Cerebellar cortex (tissue), 1 donor: ENCODE measurements at regions not wholly inside any gene's neighbourhood (a gene's known extent, or its start where the extent isn't known, plus 50 kb on each side); places are given as distances from the start of the nearest gene placed in this dataset.

Source experiments
- DNase-seq: peaks from one replicate; pipeline ENCODE4 v3.0.0-alpha.2; 2015; ENCODE audit warnings: low spot score

DNA sequence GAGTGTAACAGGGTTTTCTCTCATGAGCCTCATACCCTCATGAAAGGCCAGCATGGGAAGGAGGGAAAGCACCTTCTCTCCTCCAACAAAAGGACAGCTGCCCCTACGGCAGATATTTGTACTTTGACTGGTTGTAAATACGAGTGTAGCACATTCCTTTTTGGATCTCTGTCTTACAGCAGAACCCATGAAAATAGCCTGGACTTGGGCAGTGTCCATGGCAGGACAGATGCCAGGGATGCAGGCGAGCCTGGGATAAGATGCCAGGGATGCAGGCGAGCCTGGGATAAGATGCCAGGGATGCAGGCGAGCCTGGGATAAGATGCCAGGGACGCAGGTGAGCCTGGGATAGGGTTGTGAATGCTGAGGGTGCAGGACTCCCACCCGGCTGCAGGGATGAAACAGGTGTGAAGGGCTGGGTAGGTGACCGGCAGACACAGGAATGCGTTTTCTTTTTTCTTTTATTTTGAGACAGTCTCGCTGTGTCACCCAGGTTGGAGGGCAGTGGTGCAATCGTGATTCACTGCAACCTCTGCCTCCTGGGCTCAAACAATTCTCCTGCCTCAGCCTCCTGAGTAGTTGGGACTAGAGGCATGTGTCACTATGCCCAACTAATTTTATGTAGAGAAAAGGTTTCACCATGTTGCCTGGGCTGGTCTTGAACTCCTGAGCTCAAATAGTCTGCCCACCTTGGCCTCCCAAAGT lies 120.0 kb downstream of the BEGAIN start:
- peak; percentile 81 for DNase-seq

DNA sequence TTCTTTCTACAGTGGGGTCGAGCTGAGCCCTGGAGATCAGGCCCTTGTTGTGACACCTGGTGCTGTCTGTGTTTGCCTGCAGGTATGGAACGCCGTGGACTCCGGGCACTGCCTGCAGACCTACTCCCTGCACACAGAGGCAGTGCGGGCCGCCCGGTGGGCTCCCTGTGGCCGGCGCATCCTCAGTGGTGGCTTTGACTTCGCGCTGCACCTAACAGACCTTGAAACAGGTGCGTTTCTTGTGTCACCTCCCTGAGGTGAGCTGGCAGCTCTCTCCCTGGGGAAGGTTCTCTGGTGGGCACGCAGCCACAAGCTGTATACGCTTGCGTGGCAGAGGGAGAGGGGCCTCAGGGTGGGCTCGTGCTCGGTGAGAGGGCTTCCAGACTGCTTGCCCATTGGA lies 119.3 kb downstream of the BEGAIN start:
- no peak for DNase-seq

DNA sequence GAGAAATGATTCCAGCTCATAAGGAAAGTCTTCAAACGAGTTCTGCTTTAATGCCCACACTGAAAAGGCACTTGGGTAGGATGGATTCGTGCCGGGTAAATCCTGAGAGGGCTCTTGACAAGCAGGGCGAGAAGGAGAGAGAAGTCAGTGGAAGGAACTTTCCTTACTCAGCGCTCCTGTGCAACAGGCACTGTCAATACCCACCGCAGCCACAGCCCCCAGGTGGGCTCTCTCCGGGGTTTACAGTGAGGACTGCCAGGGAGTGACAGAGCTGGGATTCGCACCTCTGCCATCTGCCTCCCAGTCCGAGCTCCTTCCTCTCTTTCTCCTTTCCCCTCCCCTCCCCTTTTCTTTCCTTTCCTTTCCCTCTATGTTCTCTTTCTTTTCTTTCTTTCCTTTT lies 118.7 kb downstream of the BEGAIN start:
- DNase-seq = no peak

DNA sequence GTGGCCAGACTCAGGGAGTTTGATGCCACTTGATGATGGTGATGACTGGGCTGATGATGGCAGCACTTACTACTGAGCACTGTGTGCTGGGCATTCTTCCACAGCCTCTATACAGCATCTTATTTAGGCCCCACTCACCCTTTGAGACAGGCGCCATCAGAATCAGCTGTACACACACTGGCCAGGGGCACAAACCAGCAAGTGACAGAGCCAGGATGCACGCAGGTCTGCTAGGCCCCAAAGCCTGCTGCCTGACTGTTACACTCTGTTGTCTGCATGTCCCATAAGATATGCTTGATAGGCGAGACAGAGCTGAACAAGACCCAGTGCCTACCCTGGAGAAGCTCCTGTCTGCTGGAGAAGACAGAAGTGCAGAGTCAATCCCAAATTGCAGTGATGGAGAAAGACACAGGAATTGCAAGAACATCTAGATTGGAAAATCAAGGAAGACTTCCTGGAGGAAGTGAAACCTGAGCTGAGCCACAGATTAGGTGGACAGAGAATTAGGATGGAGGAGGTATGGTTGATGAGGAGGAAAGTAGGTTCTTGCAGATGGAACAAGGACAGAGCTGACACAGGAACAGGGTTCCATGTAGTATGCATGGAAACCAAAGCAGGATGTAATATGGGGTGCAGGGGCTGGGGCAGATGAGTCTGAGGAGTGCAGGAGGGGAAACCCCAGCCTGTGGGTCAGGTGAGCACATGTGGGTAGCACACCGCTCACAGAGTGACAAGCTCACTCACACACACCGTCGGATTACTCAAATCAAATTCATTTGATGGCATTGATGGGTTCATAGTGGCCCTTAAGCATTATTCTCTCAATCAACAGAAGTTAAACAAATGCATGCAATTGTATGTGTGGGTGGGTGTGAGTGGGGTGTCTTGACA lies 117.3 kb downstream of the BEGAIN start:
- DNase-seq = no peak

DNA sequence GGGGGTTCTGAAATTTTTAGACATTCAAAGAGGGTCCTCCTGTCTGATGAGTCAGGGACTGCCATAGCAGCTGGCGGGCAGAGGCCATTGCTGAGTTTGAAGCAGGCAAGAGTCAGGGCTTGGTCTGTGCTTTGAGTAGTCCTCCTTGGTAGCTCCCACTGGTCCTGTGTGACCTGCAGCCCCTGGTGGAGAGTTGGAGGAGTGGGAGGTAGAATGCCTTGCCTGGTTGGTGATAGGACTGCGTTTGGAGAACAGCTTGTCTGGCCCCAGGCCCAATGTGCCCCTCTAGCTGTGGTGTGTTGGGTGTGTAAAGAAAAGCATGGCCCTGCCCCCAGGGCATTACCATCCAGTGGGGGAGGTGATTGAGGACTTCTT lies 116.7 kb downstream of the BEGAIN start:
- no peak for DNase-seq

DNA sequence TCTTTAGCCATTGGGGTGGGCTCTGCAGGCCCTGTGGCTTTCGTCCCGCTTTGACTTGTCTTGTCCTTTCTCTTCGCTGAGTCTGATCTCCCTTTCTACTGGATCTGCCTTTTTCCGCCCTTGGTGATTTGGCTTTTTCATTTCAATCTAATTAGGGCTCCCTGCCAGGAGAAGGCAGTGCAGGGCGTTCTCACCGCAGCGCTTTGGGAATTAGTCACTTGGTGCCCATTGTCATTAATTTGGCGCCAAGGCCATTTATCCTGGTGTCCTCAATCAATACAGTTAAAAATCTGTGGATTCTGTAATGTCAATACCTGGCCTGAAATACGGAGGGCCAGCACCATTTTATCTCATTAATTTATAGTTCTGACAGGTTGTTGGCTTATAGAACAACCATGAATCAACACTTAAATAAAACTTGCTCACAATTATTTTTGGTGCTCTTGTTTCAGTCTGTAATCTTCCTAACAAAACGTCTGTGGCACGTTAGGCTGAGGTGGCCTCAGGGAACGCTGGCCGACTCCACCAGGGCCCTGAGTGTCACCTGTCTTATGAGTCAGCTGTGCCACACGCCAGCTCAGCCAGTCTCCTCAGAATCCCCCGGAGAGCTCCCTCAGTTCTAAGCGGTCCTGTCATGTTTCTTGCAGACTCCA lies 115.7 kb downstream of the BEGAIN start:
- no peak for DNase-seq

DNA sequence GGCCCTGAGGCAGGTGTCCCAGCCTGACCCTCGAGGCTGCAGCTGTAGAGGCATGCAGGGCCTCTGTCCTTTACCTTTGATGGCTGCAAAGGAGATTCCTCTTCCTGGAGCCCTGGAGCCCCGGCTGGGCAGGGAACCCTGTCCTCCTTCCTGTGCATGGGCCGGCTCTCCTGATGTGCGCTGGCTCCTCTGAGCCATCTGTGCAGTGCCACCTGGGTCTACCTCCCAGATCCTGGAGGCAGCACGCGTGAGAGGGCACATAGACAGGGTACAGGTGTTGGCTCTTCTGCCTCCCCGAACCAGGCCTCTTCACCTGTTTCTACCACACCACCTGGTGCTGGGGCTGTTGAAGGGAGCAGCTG lies 115.1 kb downstream of the BEGAIN start:
- DNase-seq = no peak

DNA sequence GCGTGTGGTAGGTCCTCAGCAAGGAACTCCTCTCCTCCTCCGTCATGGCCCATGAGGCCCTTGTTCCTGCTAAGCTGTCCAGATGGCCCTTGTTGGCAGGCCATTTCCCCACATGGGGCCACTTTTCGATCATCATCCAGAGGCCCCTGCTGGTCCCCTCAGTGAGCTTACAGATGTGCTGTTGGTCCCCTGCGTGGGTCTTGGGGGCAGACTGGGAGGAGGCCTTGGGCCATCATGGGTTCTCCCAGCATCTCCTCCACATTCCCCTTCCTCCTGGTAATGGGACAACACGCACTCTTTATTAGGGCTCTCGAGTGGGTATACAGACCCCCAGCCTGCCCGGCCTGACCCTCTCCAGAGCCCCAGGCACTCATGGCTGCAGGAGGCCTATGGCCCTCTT lies 114.7 kb downstream of the BEGAIN start:
- no peak for DNase-seq

DNA sequence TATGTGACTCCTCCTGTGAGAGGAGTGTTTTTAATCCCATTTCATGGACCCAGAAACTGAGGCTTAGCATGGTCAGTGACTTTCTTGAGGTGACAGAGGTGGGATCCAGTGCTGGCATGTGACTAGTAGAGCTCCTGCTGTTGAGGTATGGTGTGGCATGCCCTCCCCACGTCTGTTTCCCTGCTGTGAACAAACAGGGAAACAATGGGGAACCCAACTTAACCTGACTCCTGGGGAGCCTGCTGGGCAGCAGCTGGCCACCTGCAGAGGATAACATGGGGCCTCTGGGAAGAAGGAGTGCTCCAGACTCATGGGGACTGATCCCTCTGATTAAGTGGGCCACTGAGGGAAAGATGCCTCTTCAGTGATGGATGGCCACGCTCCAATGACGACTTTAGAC lies 114.0 kb downstream of the BEGAIN start:
- DNase-seq = no peak

DNA sequence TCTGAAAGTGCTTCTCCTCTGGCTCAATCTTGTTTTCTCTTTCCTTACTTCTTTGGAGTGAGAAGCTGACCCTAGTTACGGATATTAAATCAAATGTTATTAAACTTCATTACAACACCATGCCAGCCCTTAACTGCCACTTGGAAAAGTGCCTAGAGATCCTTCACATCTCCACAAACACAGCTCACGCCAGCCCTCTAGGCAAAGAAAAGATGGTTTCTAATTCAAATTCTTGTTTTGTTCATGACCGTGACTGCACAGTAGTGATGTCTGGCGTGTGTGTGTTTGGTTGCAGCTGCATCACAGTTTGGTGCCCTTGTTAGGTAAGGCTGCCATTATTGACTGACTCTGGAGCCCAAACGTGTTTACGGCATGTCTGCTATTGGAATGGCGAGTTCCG lies 113.0 kb downstream of the BEGAIN start:
- no peak for DNase-seq

DNA sequence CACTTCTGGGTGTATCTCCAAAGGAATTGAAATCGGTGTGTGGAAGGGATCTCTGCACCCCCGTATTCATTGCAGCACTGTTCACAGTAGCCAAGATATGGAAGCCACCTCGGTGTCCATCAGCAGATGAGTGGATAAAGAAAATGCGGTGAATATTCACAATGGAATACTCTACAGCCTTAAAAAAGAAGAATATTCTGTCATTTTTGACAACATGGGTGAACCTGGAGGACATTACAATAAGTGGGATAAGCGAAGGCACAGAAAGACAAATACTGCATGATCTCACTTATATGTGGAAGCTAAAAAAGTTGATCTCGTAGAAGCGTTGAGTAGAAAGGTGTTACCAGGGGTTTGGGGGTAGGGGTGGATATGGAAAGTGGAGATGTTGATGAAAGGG lies 111.9 kb downstream of the BEGAIN start:
- no peak for DNase-seq

DNA sequence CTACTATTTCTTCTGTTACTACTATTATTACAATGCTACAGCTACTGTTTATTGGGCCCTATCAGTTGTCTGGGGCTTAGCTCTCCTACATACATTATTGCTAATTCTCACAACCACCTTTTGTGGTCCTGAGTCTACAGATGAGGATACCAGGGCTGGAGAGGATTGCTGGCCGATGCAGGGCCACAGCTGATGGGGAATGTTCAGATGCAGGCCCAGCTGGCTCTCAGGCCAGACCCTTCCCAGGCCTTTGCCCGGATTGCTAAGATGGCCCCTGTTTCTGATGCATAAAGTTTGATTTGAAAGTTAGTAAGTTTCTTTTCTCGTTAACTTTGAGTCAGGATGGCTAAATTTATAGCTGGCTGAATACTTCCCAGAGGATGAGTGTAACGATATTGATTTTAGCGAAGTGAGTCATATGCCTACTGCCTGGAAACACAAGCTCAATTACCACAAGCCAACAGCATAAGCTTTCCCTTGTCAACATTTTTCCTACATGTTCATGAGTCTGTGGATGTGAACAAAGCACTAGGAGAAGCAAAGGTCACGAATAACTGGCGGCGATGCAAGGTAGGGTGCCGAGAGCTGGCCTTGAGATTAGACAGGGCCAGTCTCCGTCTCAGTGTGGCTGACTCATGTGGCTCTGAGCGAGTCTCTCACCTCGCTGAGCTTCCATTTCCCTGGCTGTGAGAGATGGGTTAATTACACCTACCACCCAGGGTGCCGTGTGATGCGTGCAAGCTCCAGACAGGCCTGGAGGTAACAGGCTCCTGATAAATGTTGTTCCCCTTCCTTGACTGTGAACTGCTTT lies 111.0 kb downstream of the BEGAIN start:
- no peak for DNase-seq

DNA sequence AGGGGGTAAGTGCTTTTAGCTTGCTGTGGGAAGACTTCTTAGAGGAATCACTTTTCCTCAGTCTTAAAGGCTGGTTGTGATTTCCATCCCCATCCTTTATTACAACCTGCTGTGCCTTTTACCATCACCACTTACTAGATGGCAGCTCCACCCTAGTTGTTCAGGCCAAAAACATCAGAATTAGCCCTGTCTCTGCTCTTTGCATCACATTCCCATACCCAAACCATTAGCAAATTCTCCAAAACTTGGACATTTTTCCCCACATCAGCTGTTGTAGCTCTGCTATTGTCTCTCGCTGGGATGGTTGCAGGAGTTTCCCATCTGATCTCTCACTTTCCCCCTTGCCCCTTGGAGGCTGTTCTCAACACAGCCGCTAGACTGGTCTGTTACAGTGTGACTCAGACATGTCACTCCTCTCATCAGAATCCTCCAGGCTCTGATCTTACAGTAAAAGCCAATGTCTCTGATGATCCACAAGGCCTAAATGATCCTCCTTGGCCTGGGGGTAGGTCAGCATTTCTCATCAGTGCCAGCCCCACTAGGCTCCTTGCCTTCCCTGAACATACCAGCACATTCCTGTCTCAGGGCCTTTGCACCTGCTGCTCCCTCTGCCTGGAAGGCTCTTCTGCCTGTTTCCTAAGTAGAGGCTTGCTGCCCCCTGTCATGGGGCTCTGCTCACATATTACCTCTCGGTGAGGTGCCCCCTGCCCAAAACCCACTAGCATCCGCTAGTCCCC lies 102.5 kb downstream of the BEGAIN start:
- no peak for DNase-seq

DNA sequence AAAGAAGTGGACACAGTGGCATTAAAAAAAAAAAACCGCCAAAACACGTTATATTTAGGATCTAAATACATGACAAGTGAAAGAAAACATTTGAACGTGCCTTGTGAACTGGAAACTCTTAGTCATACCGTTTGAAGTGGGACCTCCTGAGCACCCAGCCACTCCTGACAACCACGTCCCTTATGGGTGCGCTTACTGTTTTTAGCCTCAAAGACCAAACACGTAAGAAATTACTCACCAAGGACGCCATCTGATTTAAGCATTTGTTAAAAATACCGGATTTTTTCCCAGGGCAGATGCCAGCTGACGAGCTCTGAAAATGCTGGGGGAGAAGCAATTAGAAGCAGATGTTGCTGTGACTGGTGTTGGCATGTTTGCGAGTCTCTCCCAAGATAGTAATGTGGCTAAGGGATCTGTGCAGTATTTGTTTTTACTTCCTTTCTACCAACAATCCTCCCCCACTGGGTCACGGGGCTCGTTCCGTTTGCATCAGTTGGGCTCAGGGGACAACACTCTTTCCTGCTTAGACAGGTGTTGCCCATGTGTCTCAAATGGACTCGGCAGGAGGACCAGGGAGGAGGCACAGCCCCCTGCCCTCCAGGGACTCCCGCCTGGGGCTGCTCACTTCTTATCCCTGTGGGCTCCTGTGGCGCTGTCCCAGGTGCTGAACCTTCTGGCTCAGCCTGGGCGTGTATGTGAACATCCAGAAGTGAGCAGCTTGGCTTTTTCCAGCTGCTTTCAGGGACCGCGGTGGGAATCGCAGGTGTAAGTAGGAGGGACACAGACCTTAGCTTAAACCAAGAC lies 101.0 kb downstream of the BEGAIN start:
- no peak for DNase-seq
